GM19239 (cell line): ENCODE measurements at regions not wholly inside any gene's neighbourhood (a gene's known extent, or its start where the extent isn't known, plus 50 kb on each side); places are given as distances from the start of the nearest gene placed in this dataset.
"Not testable (repeated sequence)": the region's sequence is repeated elsewhere in the genome, so short reads cannot be mapped to it uniquely, and the experiment has no call there.

ENCODE experiments used
- DNase-seq: peaks from one replicate; pipeline ENCODE4 v3.0.0; 2011; ENCODE audit warnings: low spot score; ENCODE audit not compliant: insufficient read length
- FAIRE-seq: peaks from 2 replicates; lab custom pipeline; 2011; peaks lifted over from hg19 to GRCh38; lab: Jason Lieb, UNC

DNA sequence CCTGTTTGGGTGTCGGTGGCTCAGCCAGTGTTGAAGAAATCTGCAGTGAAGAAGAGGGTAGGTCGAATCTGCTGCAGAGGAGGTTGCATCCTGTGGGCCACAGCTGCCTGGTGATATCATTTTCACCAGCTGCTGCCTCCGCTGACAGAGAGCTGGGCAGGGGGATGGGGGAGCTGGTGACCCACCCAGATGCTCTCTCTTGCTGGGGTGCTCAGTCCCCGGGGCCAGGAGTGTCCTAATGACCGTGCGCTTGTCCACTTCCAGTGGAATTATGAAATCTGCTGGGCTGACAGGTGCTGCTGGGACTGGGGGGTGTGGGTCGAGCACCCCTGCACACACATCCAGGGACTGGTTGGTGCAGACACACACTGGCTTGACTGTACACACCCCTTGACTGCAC lies 83.2 kb upstream of the IRX4 start:
- no peak for FAIRE-seq
- no peak for DNase-seq

DNA sequence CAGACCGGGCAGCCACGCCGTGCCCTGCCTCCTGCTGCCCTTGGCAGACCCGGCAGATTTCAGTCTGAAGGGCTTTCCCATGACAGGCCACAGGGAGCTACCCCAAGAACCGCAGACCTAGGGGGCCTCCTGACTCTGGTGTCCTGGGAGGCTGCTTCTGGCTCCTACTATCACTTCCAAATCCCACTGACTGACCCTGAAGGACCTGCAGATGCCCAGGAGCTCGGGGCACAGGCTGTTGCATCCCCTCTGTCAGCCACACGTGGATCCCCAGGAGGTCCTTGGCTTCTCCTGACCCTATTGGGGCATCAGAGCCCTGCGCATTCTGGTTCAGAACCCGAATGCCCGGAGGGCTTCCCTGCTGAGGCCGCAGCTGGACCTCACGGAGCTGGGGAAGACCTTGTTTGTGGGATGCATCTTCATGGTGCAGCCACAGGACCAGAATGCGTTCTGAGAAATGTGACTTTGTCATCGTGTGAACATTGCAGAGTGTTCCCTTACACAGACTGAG lies 81.3 kb upstream of the IRX4 start:
- no peak for FAIRE-seq

DNA sequence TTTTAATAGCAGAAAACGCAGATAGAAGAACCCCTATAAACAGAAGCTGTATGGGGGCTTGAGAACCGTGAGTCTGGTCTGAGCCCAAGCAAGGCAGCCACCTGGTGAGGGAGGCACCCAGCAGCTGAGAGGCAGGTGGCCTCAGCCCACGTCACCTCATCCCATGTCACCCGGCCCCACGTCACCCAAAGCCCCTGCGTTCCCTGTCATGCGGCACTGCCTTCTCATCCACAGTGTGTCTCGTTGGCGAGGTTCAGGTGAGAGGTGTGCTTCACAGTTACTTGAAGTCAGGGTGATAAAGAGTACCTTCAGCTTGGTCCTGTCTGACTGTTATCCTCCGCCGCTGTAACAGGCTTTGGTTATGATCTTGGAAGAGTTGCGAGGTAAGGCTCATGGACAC lies 80.6 kb upstream of the IRX4 start:
- no peak for FAIRE-seq
- DNase-seq: no peak

More for the DNA sequence above, 81.3 kb upstream of the IRX4 start:
- DNase-seq: no peak

DNA sequence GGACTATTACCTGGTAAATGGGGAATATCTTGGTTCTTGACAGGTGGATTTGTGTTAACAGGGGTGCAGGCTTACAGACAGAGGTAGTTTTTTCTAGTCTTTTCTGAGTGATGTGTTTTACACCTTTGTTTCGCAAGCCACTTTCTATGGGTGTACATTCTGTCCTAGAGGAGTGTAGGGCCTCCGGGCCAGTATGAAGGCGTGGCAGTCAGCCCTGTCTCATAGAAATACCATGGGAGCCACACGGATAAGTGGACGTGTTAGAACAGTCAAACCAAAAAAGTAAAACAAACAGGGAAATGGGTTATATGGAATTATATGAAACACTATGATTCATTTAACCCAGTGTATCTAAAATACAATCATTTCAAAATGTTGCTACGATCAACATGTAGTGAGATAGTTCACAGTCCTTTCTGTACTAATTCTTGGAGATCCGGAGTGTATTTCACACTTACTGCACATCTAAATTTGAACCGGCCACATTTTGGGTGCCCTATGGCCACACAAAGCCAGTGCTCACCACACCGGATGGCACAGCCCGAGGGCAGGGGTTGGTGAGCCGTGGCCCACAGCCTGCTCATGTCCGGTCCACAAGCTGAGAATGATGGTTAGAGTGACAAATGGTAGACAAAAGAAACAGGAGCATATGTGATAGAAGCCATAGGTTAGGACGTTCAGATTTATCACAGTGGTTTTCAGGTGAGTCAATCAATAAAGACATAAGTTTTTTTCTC lies 80.1 kb upstream of the IRX4 start:
- FAIRE-seq: no peak
- no peak for DNase-seq

DNA sequence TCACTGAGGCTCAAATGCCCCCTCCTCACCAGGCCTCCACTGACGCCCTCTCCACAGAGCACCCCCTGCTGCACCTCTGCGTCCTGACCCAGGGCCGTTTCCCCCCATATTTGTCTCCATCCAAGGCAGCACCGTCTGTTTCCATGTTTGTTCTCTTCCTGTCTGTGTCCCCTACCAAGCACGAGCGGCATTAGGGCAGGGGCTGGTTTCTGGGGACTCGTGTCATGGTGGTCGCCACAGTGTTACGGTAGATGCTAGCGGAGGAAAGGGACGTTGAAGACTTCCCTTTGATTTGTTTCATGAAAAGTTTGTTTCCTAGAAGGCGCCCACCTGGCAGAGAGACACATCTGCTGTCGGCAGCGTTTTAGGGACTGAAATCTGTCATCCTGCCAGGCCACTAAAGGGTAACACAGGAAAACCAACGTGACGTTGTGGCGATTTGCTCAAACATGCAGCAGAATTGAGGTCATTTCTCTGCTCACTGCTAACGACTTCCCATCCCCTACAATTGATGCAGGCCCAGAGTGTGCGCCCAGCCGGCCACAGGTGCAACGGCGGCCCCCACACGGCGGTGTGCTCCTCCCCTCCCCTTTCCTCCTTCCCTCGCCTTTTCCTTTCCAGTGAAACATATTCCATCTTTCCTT lies 79.3 kb upstream of the IRX4 start:
- FAIRE-seq (no peak), DNase-seq (no peak)

DNA sequence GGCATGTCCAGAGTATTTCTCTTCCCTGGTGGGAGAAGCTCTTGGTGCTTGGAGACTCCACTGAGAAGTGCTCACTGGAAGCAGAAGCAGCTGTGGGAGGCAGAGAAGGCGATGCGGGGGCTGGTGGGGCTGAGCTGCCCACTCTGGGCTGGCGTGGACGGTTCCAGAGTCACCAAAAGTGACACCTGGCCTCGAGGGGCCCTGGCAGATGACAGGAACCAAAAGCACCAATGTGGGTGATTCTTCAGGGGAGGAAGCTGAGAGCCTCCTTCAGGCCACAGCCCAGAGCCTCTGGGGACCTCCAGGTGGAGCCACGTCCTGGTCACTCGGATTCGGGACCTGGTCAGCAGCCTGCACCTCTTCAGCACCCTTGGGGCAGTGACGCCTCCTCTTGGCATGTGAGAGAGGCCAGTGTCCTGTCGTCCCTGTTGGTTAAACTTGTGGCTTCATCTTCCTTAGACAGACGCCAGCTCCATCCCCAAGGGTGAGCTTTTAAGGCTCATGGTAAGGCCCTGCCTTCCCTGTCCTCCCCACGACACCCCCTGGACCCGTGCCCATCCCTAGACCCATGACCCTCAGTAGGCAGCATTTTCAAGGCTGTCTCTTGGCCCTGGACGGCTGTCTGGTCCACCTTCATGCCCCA lies 78.7 kb upstream of the IRX4 start:
- DNase-seq: no peak
- FAIRE-seq: no peak

DNA sequence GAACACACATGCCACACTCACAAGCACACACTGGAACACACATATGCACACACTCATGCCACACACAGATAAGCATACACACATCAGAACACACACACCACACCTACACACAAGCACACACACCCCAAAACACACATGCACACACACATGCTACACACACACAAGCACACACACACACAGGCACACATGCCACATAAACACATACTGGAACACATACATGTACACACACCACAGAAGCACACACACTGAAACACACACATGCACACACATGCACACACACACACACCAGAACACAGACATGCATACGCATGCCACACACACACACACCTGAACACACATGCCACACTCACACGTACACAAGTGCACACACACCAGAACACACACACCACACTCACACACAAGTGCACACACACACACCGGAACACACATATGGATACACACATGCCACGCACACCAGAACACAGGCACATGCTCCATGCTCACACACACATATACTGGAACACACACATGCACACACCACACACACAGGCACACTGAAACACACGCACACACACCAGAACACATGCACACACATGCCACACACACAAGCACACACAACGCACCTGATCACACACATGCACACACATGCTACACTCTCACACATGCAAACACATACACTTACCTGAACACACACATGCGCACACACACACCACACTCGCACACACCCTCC lies 78.0 kb upstream of the IRX4 start:
- FAIRE-seq: no peak

DNA sequence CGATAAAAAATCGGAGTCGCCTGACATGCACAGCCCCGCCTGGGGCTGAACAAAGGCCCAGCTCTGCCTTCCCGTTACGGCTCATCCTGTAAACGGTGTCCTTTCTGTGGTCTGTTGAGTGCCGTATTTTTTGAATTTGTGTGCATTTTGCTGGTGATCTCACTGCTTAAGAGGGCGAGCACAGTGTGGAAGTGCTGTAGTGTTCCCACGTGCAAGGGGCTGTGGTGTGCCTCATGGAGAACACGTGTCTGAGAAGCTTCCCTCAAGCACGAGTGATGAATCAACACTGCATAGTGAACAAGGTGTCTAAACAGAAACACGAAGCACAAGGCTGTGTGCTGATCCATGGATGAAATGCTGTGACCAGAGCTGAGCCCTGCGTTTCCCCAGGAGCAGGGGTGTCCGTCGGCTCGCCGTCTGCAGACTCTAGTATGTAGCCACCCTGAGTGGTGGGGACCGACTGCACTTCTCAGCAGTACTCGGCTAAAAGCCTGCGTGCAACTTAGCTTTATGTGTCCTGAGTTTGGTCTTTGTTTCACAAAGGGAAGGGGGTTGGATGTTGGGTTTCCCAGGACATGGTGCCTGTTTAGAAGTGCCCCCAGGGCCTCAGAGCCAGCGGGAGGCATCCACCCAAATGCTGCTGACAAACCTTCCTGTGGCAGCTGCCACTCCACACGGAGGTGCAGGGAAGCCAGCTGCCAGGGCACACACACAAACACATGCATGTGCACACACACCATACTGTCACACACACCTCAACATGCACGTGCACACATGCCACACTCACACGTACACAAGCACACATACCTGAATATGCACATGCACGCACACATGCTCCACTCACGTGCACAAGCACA lies 77.2 kb upstream of the IRX4 start:
- DNase-seq (no peak), FAIRE-seq (no peak)

More for the DNA sequence above, 78.0 kb upstream of the IRX4 start:
- no peak for DNase-seq

DNA sequence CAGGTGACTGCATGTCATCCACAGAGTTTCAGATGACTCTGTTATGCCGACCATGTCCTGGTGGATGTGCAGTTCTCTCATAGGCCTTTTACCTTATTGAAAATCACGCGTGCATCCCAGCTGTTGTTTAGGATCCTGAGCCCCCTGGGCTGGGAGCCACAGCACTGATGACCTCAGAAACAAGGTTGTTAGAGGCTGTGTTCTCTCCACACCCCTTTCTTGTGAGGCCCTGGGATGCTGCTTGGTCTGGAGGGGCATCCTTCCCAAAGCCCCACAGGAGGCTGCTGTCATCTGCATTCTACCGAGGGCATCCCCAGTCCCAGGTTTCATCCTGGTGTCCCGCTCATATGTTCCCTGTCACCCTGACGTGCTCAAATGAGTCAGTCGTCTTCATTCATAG lies 76.5 kb upstream of the IRX4 start:
- FAIRE-seq (no peak), DNase-seq (no peak)

DNA sequence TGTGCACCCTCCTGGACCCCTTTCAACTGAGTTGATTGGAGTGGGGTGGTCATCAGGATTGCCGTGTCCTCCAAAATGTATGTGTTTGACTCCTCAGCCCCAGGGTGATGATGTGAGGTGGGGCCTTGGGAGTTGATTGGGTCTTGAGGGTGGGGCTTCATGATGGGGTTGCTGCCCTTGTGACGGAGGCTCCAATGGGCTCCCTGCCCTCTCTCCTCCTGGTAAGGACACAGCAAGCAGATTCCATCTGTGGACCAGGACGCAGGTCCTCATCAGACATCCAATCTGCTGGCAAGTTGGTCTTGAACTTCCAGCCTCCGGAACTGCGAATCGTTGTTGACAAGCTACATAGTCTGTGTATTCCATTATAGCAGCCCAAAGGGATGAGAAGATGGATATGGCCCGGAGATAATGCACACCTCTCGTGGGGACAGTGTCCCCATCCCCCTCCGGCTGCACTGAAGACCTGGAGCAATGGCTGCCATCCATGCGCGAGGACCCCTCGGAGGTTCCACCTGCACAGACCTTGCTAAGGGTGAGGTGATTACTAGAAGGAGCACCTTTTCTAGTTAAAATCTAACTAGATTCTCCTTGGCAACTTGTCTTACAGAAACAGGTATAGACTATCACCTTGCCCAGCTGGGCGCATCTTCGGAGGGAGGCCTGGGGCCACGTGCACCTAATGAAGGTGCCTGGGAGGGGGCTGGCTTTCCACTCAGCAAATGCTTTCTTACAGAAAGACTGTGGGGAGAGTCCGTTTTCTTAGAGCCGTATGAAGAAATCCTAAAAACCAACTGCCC lies 75.7 kb upstream of the IRX4 start:
- no peak for DNase-seq
- no peak for FAIRE-seq

DNA sequence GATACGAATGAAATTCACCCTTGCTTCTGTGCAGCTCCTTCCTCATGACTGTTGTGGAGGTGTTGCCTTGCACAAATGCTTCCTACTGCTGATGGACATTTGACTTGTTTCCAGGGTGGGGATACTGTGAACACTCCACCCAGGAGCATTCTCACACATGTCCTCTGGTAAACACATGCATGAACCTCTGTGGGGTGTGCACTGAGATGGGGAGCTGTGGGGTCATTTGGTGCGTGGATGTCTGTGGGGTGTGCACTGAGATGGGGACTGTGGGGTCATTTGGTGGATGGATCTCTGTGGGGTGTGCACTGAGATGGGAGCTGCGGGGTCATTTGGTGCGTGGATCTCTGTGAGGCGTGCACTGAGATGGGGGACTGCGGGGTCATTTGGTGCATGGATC lies 72.9 kb upstream of the IRX4 start:
- no peak for FAIRE-seq
- DNase-seq: no peak

DNA sequence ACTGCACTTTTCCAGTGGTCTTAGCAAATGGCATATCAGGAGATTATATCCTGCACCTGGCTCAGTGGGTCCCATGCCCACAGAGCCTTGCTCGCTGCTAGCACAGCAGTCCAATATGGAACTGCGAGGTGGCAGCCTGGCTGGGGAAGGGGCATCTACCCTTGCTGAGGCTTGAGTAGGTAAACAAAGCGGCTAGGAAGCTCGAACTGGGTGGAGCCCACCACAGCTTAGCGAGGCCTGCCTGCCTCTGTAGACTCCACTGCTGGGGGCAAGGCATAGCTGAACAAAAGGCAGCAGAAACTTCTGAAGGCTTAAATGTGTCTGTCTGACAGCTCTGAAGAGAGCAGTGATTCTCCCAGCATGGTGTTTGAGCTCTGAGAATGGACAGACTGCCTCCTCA lies 71.0 kb upstream of the IRX4 start:
- not testable (repeated sequence) for DNase-seq, FAIRE-seq

DNA sequence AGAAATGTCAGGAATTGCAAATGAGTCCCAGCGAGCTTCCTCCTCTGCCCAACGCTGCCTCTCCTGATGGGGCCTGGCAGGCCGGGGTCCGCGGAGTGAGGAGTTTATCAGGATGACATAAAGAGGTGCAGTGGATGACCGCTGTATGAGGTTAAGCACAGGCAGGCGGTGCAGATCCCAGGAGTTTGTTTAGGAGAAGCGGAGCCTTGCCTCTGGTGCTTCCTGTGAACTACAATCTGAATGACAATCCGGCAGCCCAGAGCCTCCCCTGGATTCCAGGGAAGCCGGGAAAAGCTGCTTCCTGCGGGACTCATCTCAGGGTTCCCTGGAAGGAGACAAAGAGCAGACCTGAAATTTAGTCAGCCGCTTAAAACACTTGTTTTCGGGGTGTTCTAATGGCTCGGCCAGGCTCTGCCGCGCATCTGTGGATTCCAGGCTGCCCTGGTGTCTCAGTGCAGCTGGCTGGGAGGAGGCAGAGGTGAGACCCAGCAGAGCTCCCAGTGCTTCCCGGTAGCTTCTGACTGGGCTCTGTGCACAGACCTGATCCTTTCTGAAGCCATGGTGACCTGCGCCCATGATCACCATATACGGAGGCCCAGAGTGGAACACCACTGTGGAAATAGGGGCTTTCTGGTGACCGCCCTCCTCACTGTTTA lies 69.8 kb upstream of the IRX4 start:
- no peak for FAIRE-seq
- DNase-seq: no peak

DNA sequence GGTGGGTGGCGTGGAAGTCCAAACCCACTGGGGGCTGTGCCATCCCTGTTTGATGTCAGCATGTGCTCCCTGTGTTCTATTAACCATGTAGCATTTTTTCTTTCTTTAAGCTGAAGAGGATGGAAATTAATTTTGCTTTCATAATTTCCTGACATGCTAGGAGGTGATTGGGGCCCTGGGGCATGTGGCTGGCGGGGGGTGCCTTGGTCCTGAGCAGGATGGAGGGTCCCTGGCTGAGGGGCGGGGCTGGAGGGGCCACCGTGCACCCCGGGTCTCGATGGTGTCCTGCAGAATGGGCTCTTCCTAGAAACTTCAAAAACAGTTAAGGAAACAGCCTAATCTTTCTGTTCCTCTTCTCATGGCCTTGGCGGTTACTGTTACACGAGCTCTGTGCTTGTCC lies 69.3 kb upstream of the IRX4 start:
- FAIRE-seq (no peak), DNase-seq (no peak)

DNA sequence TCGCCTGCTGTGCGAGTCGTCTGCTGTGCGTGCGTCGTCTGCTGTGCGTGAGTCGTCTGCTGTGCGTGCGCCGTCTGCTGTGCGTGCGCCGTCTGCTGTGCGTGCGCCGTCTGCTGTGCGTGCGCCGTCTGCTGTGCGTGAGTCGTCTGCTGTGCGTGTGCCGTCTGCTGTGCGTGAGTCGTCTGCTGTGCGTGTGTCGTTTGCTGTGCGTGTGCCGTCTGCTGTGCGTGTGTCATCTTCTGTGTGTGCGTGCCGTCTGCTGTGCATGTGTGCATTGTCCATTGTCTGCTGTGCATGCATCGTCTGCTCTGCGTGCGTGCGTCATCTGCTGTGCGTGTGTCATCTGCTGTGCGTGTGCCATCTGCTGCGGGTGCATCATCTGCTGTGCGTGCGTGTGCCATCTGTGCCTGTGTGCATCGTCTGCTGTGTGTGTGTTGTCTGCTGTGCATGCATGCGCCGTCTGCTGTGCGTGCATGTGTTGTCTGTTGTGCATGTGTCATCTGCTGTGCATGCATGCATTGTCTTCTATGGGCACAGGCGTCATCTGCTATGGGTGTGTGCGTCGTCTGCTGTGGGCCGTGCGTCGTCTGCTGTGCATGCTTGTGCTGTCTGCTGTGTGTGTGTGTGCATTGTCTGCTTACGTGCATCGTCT lies 68.6 kb upstream of the IRX4 start:
- no peak for FAIRE-seq

DNA sequence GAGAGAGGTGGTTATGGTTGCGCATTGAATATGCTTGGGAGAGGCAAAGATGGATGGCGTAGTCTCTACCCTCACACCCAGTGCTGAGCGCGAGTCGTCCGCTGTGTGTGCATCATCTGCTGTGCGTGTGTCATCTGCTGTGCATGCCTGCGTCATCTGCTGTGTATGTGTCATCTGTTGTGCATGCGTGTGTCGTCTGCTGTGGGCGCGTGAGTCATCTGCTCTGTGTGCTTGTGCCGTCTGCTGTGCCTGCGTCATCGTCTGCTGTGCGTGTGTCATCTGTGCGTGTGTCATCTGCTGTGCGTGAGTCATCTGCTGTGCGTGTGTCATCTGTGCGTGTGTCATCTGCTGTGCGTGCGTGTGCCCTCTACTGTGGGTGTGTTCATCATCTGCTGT lies 68.0 kb upstream of the IRX4 start:
- no peak for DNase-seq
- FAIRE-seq: no peak

More for the DNA sequence above, 68.6 kb upstream of the IRX4 start:
- no peak for DNase-seq

DNA sequence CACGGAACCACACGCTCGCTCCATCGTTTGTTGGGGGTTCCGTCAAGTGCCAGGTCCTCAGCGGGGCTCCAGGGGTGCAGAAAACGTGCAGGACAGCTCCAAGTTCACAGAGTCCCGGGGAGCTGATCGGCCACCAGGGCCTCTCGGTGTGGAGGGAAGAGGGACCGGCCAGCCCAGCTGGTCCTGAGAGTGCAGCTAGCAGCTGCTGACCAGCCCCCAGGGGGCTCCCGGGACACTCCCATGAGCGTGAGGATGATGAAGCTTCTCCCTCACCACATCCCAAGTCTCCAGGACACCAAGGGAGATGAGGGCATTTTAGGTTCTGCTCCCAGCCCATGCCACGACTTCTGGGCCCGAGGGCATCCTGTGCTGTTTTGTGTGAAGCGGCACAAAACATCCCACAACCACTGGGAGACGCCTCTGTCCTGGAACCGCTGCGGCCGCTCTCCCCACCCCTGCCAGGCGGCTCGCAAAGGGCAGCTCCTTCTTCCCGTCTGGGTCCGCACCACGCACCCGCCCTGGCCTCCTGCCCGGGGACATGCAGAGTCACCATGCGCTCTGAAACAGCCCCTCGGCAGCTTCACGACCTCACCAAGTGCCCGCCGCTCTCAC lies 67.5 kb upstream of the IRX4 start:
- FAIRE-seq (no peak), DNase-seq (no peak)

DNA sequence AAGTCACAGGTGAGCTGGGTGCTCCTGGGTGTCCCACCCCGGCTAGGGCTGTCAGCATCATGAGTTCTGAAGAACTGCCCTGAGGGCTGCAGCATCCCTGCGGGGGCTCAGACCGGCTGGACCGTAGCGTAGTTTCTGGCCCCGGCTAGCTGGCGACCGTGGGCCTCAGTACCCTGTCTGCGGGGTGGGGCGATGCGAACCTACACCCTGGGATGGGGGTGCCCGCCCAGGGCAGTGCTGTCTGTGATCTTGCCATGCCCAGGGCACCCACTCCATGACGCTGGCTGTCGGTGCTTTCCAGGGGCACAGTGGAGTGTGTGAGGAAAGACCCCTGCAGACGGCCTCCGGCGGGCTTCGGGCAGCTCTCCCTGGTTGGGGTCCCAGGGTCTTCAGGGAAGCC lies 66.5 kb upstream of the IRX4 start:
- DNase-seq: no peak
- no peak for FAIRE-seq
